HG02884 (cell line): ENCODE measurements at regions not wholly inside any gene's neighbourhood (a gene's known extent, or its start where the extent isn't known, plus 50 kb on each side); places are given as distances from the start of the nearest gene placed in this dataset.
"Not testable (repeated sequence)": the region's sequence is repeated elsewhere in the genome, so short reads cannot be mapped to it uniquely, and the experiment has no call there.

Source experiments
- ATAC-seq: cut with Tn5 transposase; IDR thresholded peaks from one replicate; pipeline ENCODE4 v1.9.1; 2021; ENCODE audit warnings: mild to moderate bottlenecking, moderate library complexity; ENCODE audit not compliant: unreplicated experiment

GRCh38 chr13:78540058-78540457 is 63.3 kb downstream of the POU4F1 start:
- ATAC-seq: no peak

GRCh38 chr13:78526044-78526443 is 77.3 kb downstream of the POU4F1 start:
- not testable (repeated sequence) for ATAC-seq

GRCh38 chr13:78524936-78525335 is 78.4 kb downstream of the POU4F1 start:
- ATAC-seq: no peak

- no peak for ATAC-seq
Observed at GRCh38 chr13:78521091-78521490, 82.3 kb downstream of the POU4F1 start.

- ATAC-seq: no peak
Observed at GRCh38 chr13:78520425-78520824, 82.9 kb downstream of the POU4F1 start.

GRCh38 chr13:78518482-78518881 is 84.9 kb downstream of the POU4F1 start:
- not testable (repeated sequence) for ATAC-seq

- no peak for ATAC-seq
Observed at GRCh38 chr13:78499802-78500201, 103.5 kb downstream of the POU4F1 start.

GRCh38 chr13:78497702-78498355 is 105.5 kb downstream of the POU4F1 start:
- ATAC-seq: no peak

- ATAC-seq: no peak
Observed at GRCh38 chr13:78491978-78492377, 111.4 kb downstream of the POU4F1 start.

GRCh38 chr13:78490225-78490624 is 113.1 kb downstream of the POU4F1 start:
- ATAC-seq: not testable (repeated sequence)

GRCh38 chr13:78487707-78488106 is 115.6 kb downstream of the POU4F1 start:
- ATAC-seq: no peak

- no peak for ATAC-seq
Observed at GRCh38 chr13:78485803-78486202, 117.5 kb downstream of the POU4F1 start.

- ATAC-seq: no peak
Observed at GRCh38 chr13:78478183-78478582, 125.2 kb downstream of the POU4F1 start.

- no peak for ATAC-seq
Observed at GRCh38 chr13:78476910-78477309, 126.4 kb downstream of the POU4F1 start.

GRCh38 chr13:78468621-78469020 is 134.7 kb downstream of the POU4F1 start:
- no peak for ATAC-seq

GRCh38 chr13:78465250-78465649 is 138.1 kb downstream of the POU4F1 start:
- no peak for ATAC-seq

- ATAC-seq: no peak
Observed at GRCh38 chr13:78460176-78460575, 143.2 kb downstream of the POU4F1 start.

GRCh38 chr13:78443839-78444238 is 159.5 kb downstream of the POU4F1 start:
- ATAC-seq: no peak

GRCh38 chr13:78437781-78438180 is 165.6 kb downstream of the POU4F1 start:
- no peak for ATAC-seq

- ATAC-seq: no peak
Observed at GRCh38 chr13:78436311-78436710, 167.0 kb downstream of the POU4F1 start.

- ATAC-seq: no peak
Observed at GRCh38 chr13:78431328-78431727, 172.0 kb downstream of the POU4F1 start.

GRCh38 chr13:78430811-78431210 is 172.5 kb downstream of the POU4F1 start:
- ATAC-seq: no peak

GRCh38 chr13:78430166-78430791 is 173.1 kb downstream of the POU4F1 start:
- no peak for ATAC-seq
